HL-60 (cell line): ENCODE measurements at regions not wholly inside any gene's neighbourhood (a gene's known extent, or its start where the extent isn't known, plus 50 kb on each side); places are given as distances from the start of the nearest gene placed in this dataset.

Experiments used
- DNase-seq, 2 experiments: peaks; one replicate each; pipeline ENCODE4 v3.0.0-alpha.2; 2010 to 2020; ENCODE audit warnings: low read depth in 1 of 2, low spot score in 1 of 2
- H3K27ac ChIP-seq: fragments of 250-450 bp; sonication (Bioruptor Pico); replicated peaks from 2 replicates; pipeline ENCODE4 v1.5.1; 2020; ENCODE audit warnings: mild to moderate bottlenecking, moderate library complexity
- H3K27me3 ChIP-seq: fragments of 250-450 bp; sonication (Bioruptor Pico); 2 replicates; pipeline ENCODE4 v1.5.1; 2021; ENCODE audit warnings: mild to moderate bottlenecking, moderate library complexity; ENCODE audit not compliant: insufficient read depth, poor library complexity, severe bottlenecking
- H3K4me3 ChIP-seq: replicated peaks from 2 replicates; pipeline ENCODE4 v1.5.1; 2011; ENCODE audit warnings: mild to moderate bottlenecking, control low read depth, low read length; ENCODE audit not compliant: insufficient read depth
- GABPA ChIP-seq: IDR thresholded peaks from 2 replicates; pipeline ENCODE4 v1.6.1; 2012; ENCODE audit warnings: low read depth
- POLR2AphosphoS5 ChIP-seq: IDR thresholded peaks from 2 replicates; pipeline ENCODE4 v1.6.1; 2012; ENCODE audit warnings: low read depth
- SPI1 ChIP-seq: IDR thresholded peaks from 2 replicates; pipeline ENCODE4 v1.6.1; 2012; ENCODE audit warnings: low read depth, mild to moderate bottlenecking, borderline replicate concordance
- TF ChIP-seq, protein P1 (sequence below): IDR thresholded peaks from 2 replicates; pipeline ENCODE4 v1.6.1; 2012; ENCODE audit warnings: low read depth; ENCODE audit not compliant: insufficient replicate concordance
- TF ChIP-seq, protein P2 (sequence below): IDR thresholded peaks from one replicate; pipeline ENCODE4 v1.5.1; 2011; ENCODE audit warnings: low read length, control low read depth, inconsistent platforms; ENCODE audit not compliant: insufficient read depth

GRCh38 chr4:176885224-176885623, 92.5 kb upstream of the VEGFC start:
- TF ChIP-seq POLR2AphosphoS5 (no peak), GABPA (no peak)
- TF ChIP-seq, protein P1, sequence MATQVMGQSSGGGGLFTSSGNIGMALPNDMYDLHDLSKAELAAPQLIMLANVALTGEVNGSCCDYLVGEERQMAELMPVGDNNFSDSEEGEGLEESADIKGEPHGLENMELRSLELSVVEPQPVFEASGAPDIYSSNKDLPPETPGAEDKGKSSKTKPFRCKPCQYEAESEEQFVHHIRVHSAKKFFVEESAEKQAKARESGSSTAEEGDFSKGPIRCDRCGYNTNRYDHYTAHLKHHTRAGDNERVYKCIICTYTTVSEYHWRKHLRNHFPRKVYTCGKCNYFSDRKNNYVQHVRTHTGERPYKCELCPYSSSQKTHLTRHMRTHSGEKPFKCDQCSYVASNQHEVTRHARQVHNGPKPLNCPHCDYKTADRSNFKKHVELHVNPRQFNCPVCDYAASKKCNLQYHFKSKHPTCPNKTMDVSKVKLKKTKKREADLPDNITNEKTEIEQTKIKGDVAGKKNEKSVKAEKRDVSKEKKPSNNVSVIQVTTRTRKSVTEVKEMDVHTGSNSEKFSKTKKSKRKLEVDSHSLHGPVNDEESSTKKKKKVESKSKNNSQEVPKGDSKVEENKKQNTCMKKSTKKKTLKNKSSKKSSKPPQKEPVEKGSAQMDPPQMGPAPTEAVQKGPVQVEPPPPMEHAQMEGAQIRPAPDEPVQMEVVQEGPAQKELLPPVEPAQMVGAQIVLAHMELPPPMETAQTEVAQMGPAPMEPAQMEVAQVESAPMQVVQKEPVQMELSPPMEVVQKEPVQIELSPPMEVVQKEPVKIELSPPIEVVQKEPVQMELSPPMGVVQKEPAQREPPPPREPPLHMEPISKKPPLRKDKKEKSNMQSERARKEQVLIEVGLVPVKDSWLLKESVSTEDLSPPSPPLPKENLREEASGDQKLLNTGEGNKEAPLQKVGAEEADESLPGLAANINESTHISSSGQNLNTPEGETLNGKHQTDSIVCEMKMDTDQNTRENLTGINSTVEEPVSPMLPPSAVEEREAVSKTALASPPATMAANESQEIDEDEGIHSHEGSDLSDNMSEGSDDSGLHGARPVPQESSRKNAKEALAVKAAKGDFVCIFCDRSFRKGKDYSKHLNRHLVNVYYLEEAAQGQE = no peak
- TF ChIP-seq, protein P2, sequence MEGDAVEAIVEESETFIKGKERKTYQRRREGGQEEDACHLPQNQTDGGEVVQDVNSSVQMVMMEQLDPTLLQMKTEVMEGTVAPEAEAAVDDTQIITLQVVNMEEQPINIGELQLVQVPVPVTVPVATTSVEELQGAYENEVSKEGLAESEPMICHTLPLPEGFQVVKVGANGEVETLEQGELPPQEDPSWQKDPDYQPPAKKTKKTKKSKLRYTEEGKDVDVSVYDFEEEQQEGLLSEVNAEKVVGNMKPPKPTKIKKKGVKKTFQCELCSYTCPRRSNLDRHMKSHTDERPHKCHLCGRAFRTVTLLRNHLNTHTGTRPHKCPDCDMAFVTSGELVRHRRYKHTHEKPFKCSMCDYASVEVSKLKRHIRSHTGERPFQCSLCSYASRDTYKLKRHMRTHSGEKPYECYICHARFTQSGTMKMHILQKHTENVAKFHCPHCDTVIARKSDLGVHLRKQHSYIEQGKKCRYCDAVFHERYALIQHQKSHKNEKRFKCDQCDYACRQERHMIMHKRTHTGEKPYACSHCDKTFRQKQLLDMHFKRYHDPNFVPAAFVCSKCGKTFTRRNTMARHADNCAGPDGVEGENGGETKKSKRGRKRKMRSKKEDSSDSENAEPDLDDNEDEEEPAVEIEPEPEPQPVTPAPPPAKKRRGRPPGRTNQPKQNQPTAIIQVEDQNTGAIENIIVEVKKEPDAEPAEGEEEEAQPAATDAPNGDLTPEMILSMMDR = no peak
- H3K27me3 ChIP-seq = no peaks in the 10 kb centered on the region

GRCh38 chr4:176886135-176886534, 93.4 kb upstream of the VEGFC start:
- Histone ChIP-seq H3K4me3 (no peak overlapping the region), H3K27me3 (no peaks in the 10 kb centered on the region), H3K27ac (no peak overlapping the region)
- TF ChIP-seq, protein P1 = no peak
- TF ChIP-seq SPI1 (no peak), GABPA (no peak), POLR2AphosphoS5 (no peak)
- TF ChIP-seq, protein P2 = no peak
- no peak for DNase-seq

More at GRCh38 chr4:176885224-176885623, 92.5 kb upstream of the VEGFC start:
- no peak for DNase-seq
- Histone ChIP-seq H3K4me3 (no peak overlapping the region), H3K27ac (no peak overlapping the region)

- DNase-seq = no peak
These were observed 97.1 kb upstream of the VEGFC start for GRCh38 chr4:176889776-176890175.

More at GRCh38 chr4:176889776-176890175, 97.1 kb upstream of the VEGFC start:
- no peak for TF ChIP-seq GABPA
- TF ChIP-seq, protein P2 = no peak
- TF ChIP-seq SPI1 = no peak
- no peak for TF ChIP-seq POLR2AphosphoS5
- TF ChIP-seq, protein P1 = no peak
- Histone ChIP-seq H3K27me3 (peaks cover 2% of the 10 kb centered on the region), H3K4me3 (no peak overlapping the region), H3K27ac (no peak overlapping the region)
